Uterus (tissue), 3 donors: ENCODE measurements at regions not wholly inside any gene's neighbourhood (a gene's known extent, or its start where the extent isn't known, plus 50 kb on each side); places are given as distances from the start of the nearest gene placed in this dataset.

Source experiments
- DNase-seq, 2 donors: peaks; one replicate each; pipeline ENCODE4 v3.0.0-alpha.2; 2019 to 2020
- H3K27ac ChIP-seq, 2 donors: fragments of 200-600 bp; sonication (generic); 1 replicate in 1 of 2; 2 replicates in 1 of 2; pipeline ENCODE4 v1.5.1; 2016 to 2018
- H3K27me3 ChIP-seq, 2 donors: fragments of 200-600 bp; sonication (generic); one replicate each; pipeline ENCODE4 v1.5.1; 2018 to 2019; ENCODE audit warnings: control low read depth in 1 of 2
- H3K36me3 ChIP-seq, 2 donors: fragments of 200-600 bp; sonication (generic); one replicate each; pipeline ENCODE4 v1.5.1; 2019; ENCODE audit warnings: control low read depth in 1 of 2
- H3K4me1 ChIP-seq, 2 donors: fragments of 200-600 bp; sonication (generic); one replicate each; pipeline ENCODE4 v1.5.1; 2018 to 2019; ENCODE audit warnings: control low read depth in 1 of 2
- H3K4me3 ChIP-seq, 2 donors: fragments of 200-600 bp; sonication (generic); 1 replicate in 1 of 2; 2 replicates in 1 of 2; pipeline ENCODE4 v1.5.1; 2018 to 2019; ENCODE audit warnings: mild to moderate bottlenecking in 1 of 2
- H3K9me3 ChIP-seq, 2 donors: fragments of 200-600 bp; sonication (generic); one replicate each; pipeline ENCODE4 v1.5.1; 2019; ENCODE audit warnings: control low read depth in 1 of 2
- CTCF ChIP-seq, 4 experiments: fragments of 200-600 bp in 2 of 4; fragments of 450-650 bp in 2 of 4; sonication (generic) in 2 of 4; IDR thresholded peaks; one replicate each; pipeline ENCODE4 v1.5.1; 2016 to 2019; ENCODE audit warnings: antibody characterized with exemption in 4 of 4, mild to moderate bottlenecking in 2 of 4, moderate library complexity in 1 of 4
- POLR2A ChIP-seq, 2 donors: fragments of 450-650 bp; IDR thresholded peaks; one replicate each; pipeline ENCODE4 v1.6.1; 2016; ENCODE audit warnings: antibody characterized with exemption in 2 of 2, mild to moderate bottlenecking in 1 of 2, moderate library complexity in 1 of 2
- intact Hi-C: fragments of 100-400 bp; cut with DNase I; formaldehyde crosslinking; loops from one replicate; pipeline ENCODE4 v1.15.1; 2023; ENCODE audit warnings: low total_unique reads
- donor health status: DM: yes; HTN: yes; CAD: no.

GRCh38 chr5:4924577-4924976 is 215.6 kb upstream of the ADAMTS16 start:
- Histone ChIP-seq H3K9me3 (no peaks in the 10 kb centered on the region), H3K4me3 (no peak overlapping the region), H3K27me3 (no peaks in the 10 kb centered on the region), H3K36me3 (no peaks in the 10 kb centered on the region), H3K4me1 (no peaks in the 10 kb centered on the region), H3K27ac (no peak overlapping the region)
- TF ChIP-seq POLR2A (IDR thresholded peaks at IDR 0.05), result no peak
- no peak for TF ChIP-seq CTCF (IDR thresholded peaks at IDR 0.05)
- intact Hi-C loops, result no loop called here
- no peak for DNase-seq

GRCh38 chr5:4927097-4927496 is 213.0 kb upstream of the ADAMTS16 start:
- intact Hi-C loops, result no loop called here
- Histone ChIP-seq H3K36me3 (no peaks in the 10 kb centered on the region), H3K27ac (no peak overlapping the region), H3K27me3 (no peaks in the 10 kb centered on the region), H3K4me3 (no peak overlapping the region), H3K9me3 (no peaks in the 10 kb centered on the region), H3K4me1 (no peaks in the 10 kb centered on the region)
- no peak for TF ChIP-seq POLR2A (IDR thresholded peaks at IDR 0.05)
- no peak for TF ChIP-seq CTCF (IDR thresholded peaks at IDR 0.05)
- no peak for DNase-seq

DNA sequence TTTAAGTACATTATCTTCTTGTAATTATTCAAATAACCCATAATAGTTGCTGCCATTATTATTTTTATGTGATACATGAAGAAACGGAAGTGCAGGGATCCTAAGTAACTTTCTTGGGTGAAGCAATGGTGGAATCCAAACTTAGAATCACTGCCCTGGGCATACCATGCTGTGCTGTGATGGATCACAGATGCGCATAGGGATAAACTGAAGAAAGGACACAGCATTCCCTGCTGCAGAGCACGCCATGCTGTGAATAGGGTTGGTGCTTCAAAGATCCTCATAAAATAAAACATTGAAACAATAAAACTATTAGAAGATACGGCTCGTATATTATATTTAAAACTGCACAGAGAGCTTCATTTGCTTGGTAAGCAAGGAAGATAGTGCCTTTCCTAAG is 211.7 kb upstream of the ADAMTS16 start:
- intact Hi-C loops, result no loop called here
- no peak for DNase-seq
- Histone ChIP-seq H3K4me1 (no peaks in the 10 kb centered on the region), H3K27ac (no peak overlapping the region), H3K9me3 (no peaks in the 10 kb centered on the region), H3K27me3 (no peaks in the 10 kb centered on the region), H3K4me3 (no peak overlapping the region), H3K36me3 (no peaks in the 10 kb centered on the region)
- TF ChIP-seq POLR2A (IDR thresholded peaks at IDR 0.05) (no peak), CTCF (IDR thresholded peaks at IDR 0.05) (no peak)

DNA sequence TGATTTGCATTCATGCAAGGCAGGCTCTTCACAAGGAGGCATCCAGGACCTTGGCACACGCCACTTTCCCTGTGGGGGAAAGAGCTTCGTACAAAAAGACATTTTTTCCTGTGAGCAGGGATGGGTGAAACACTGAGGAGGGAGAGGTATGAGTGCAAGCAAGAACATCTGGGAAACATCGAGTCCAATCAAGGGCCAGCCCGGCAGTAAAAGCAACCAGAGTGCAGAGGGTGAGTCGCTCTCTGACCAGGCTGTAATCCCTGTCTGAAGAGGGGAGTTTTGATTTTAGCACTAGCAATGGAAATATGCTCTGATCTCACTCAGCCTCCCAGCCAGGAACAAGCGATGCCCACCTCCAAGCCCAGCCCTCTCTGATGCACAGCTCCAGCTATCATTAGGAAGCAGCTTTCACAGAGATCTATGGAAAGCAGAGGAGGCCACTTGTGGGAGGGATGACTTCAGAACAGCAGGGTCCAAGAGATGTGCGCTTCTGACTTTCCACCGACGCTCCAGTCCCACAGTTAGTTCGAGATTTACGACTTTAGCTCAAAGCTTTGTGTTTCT is 211.0 kb upstream of the ADAMTS16 start:
- Histone ChIP-seq H3K9me3 (no peaks in the 10 kb centered on the region), H3K36me3 (no peaks in the 10 kb centered on the region), H3K27me3 (no peaks in the 10 kb centered on the region), H3K27ac (no peak overlapping the region), H3K4me1 (no peaks in the 10 kb centered on the region), H3K4me3 (no peak overlapping the region)
- intact Hi-C loops, result no loop called here
- DNase-seq, result no peak
- TF ChIP-seq POLR2A (IDR thresholded peaks at IDR 0.05), result no peak
- TF ChIP-seq CTCF (IDR thresholded peaks at IDR 0.05), result no peak

DNA sequence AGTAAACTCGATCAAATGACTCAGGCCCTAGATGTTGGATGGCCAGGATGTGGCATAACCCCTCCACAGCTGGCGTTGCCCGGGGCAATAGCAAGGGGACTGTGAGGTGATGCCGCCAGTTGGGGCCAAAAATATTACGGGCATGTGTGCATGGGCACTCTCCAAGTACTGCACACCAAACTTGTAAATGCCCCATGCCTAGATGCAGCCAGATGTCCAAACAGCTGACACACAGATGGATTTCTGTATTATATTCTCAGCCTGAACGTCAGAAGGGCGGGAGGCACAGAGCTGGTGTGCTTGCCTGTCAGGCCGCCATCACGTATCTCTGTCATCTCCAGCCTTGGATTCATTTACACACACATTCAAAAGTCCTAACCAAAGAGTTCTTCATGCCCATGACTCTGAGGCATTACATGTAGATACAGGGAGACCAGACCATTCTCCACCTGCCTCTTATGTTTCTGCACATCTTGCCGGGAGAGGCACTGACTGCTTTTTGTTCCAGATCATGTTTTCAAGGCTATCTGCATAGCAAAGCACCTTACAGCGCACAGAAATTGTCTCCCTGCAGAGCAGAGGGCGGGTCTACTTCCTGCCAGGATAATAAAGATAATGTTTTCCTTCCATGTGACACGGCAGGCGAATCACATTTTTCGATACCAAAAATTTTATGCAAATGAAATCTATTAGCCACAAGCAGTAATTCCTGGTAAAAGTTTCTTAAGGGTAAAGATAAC is 200.9 kb upstream of the ADAMTS16 start:
- TF ChIP-seq POLR2A (IDR thresholded peaks at IDR 0.05) (no peak), CTCF (IDR thresholded peaks at IDR 0.05) (no peak)
- Histone ChIP-seq H3K36me3 (no peaks in the 10 kb centered on the region), H3K27me3 (no peaks in the 10 kb centered on the region), H3K4me1 (no peaks in the 10 kb centered on the region), H3K9me3 (no peaks in the 10 kb centered on the region), H3K4me3 (no peak overlapping the region), H3K27ac (no peak overlapping the region)
- intact Hi-C loops, result no loop called here
- no peak for DNase-seq
